NCI-H345 (cell line): ENCODE measurements at regions not wholly inside any gene's neighbourhood (a gene's known extent, or its start where the extent isn't known, plus 50 kb on each side); places are given as distances from the start of the nearest gene placed in this dataset.

Experiments
- DNase-seq: peaks from one replicate; lab custom pipeline; 2025; lab: John Stamatoyannopoulos, UW

DNA sequence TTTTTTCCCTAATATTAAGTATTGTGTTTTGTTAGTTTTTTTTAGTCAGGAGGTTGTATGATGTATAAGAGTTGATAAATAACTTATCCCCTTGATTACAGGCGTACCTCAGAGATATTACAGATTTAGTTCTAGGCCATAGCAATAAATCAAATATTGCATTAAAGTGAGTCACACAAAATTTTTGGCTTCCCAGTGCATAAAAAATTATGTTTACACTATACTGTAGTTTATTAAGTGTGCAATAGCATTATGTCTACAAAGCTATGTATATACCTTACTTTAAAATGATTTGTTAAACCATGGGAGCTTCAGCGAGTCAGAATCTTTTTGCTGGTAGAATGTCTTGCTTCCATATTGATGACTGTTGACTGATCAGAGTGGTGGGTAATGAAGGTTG, 1180.6 kb upstream of the CDH18 start:
- DNase-seq: no peak

DNA sequence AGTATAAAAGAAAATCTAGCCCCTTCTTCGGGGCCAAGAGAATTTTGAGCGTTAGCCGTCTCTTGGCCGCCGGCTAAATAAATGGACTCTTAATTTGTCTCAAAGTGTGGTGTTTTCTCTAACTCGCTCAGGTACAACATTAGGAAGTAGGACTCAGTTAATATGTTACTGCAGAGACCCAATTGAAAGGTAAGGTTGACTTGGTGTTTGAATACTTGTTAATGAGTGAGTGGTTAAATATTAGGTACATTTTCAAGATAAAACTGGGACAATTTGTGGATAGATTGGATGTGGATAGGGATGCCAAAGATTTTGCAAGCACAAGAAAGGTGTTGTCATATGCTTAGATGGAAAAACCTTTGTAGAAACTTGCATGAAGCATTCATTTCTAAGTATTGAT, 1177.3 kb upstream of the CDH18 start:
- DNase-seq: no peak

DNA sequence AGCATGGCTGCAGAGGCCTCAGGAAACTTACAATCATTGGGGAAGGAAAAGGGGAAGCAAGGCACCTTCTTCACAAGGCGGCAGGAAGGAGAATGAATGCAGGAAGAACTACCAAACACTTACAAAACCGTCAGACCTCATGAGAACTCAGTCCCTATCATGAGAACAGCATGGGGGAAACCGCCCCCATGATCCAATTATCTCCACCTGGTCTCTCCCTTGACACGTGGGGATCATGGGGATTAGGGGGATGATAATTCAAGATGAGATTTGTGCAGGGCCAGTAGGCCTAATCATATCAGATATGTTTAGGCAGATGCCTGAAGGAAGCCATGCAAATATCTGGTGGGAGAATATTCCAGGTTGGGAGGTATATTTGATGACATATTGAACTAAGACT, 1176.4 kb upstream of the CDH18 start:
- DNase-seq: no peak

DNA sequence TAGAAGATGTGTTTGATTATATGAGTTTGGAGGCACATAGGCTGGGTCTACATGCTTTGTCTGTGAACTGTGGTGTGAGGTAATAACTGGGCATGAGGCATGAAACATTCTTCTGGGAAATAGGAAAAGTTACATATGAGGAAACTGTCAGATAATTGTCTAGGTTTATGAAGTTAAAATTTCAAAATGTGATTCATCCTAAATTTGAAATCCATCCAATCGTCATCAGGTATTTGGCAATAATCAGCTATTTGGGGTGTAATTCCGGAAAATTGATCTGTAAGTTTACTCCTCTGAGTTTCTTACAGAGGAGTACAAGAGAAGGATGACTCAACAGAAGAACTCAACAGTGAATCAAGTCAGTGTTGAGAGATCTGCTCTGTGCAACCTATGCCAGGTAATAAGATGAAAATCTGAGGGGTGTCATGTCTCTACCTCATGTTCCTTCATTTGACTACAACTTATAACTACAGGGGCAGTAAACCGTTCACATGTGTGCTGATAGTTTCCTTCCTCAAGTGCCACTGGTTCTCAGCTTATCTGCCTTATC, 1171.6 kb upstream of the CDH18 start:
- DNase-seq: no peak

DNA sequence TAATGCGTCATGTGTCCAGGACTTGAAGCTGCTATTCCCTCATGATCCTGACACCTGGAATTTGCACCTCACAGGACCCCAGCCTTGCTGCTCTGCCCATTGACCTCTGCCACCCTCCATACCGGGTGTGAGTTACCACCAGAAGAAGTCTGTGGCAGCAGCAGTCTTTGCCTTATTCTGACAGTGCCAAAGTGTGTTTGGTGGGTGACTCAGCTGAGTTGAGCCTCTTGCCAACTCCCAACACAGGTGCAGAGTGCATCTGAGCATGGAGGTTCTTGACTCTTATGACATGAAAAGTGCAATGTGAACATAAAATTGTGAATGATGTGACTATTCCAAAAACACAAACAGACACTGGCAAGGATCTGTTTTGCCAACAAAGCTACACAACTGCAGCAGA, 1166.5 kb upstream of the CDH18 start:
- DNase-seq: no peak

DNA sequence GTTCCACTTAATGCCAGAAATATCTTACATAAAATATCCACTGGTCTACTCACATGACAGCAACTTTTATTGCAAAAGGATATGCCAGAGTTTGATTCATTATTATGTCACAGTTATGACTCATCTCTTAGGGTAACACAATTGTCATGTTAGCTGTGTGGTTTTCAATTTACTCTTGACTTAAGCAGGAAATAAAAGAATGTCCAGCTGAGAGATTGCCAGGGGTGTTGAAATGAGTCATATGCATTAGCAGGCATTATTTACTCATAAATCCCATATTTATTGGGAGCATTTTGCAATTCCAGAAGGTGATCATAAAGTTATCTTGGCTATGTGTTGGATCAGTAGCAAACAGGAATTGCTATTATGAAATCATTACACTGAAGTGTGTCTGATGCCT, 1164.6 kb upstream of the CDH18 start:
- peak; percentile 6 for DNase-seq

DNA sequence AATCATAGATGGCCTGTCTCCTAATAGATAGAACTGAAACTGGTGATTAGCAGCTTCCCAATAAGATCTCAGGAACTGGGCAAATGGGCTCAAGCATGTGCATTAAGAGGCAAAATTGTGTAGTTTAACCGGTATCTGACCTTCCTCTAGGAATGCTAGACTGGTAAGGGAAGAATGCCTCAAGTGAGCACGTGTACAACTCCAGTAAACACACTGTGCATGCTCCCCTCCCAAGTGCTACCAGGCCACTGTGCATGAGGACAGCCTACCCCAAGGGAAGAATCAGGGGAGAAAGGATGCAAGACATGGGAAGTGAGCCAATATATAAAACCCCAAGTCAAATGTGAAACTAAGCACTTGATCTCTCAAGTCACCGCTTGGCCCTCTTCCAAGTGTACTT, 1157.4 kb upstream of the CDH18 start:
- no peak for DNase-seq

DNA sequence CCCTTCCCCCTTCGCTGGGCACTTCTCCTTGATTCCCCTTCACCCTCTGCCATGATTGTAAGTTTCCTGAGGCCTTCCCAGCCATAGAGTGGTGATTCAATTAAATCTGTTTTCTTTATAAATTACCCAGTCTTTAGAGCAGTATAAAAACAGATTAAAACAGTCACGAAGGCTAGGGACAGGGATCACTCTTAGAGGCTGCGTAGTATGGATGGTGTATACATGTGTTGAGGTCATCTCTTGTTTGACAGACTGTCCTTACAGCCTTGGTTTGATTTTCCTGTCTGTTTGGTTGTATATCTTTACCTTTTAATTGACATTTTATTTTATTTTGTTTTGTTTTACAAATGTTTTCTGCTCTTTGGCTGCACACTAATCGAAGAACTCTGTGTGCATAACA, 1155.7 kb upstream of the CDH18 start:
- DNase-seq: no peak

DNA sequence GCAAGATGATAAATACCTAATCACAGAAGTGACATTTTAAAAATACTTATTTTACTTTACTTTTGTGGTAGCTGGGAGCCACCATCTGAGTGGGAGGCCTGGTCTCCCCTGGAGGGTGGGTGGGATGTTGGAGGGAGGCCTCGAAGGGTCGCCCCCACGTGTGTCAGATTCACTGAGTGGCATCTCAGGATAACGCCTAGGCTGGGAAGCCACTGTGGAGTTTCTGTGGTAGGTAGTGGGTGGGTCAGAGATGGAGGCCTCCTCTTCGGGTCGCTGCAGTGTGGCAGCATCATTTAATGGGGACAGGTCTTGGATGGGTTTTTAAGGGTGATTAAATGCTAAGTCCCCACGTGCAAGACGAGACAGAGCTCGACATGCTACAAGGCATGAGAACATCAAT, 1154.8 kb upstream of the CDH18 start:
- DNase-seq: no peak

DNA sequence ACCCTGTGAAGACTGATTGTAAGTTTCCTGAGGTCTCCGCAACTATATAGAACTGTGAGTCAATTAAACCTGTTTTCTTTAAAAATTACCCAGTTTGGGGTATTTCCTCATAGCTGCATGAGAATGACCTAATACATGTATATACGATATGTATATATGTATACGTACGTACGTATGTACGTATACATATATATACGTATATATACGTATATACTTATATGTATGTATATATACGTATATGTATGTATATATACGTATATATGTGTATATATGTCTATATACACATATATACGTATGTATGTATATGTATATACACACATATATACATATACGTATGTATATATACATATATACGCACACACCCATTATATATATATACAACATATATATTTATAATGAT, 1153.0 kb upstream of the CDH18 start:
- DNase-seq: no peak

DNA sequence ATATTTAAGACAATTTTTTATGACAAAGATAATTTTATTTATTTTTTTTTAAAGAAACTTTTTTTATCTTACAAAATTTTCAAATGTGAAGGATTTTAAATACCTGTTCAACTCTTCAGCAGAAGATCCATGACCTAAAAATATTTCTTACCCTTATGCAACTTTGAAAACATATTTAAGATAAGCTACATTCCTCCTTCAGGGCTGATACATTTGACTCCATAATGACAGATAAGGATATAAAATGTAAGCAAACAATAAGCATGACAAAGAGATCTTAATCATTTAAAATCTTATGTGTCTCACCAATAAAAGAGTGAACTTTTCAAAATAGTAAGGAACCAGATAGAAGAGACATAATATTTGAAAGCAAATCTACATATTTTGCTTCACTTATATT, 1138.2 kb upstream of the CDH18 start:
- no peak for DNase-seq

DNA sequence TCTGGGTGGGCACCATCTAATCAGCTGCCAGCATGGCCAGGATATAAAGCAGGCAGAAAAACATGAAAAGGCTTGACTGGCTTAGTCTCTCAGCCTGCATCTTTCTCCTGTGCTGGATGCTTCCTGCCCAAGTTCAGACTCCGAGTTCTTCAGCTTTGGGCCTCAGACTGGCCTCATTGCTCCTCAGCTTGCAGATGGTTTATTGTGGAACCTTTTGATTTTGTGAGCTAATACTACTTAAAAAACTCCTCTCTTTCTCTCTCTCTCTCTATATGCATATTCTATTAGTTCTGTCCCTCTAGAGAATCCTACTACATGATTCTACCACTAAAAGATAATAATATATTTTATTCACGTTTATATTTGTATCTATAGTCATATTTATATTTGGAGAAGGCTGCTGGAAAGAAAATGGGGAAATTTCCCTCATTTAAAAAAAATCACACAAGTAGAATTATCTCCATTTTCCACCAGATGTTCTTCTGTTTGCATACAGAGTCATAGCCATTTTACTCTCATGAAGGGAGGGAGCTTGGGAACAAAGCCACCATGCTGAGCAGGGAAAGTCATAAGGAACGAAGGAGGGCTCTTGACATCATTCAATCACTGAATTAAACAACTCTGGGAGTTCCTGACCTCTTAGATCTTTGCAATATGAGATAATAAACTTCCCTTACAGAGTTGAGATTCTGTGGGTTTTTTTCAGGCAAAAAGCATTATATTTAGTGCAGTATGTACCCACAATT, 1137.4 kb upstream of the CDH18 start:
- peak; percentile 85 for DNase-seq

DNA sequence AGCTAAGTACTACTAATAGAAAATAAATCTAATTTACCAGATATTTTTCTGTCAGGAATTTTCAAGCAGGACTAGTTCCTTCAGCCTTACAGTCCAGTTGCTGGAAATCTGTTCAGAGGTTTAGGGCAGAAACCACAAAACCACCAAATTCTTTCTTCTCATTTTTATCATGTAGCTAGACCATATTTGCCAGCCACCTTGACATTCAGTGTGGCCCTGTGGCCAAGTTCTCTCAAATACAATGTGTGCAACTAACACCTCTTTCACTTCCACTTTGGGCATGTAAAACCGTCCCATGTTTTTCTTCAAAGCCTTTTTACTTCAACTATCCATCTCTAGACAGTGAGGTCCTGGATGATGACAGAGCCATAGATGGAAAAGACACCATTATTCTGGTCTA, 1133.2 kb upstream of the CDH18 start:
- no peak for DNase-seq

DNA sequence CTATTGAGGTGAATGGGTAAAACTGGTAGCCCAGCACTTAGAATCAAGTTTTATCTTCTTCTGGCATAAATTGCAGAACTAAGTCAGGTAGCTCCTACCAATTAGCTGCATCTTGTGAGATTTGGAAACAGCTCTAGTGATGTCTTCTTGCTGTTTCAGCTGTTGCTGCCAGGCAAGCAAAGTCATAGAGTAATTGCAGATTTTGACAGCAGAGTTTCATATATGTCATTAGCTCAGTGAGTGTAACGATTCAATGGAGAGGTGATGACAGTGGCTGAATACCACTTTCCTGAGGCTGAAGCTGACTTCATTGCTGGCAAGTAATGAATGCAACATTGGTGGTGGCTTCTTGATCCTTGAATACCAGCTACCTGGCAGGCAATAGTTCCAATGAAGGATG, 1109.7 kb upstream of the CDH18 start:
- no peak for DNase-seq

DNA sequence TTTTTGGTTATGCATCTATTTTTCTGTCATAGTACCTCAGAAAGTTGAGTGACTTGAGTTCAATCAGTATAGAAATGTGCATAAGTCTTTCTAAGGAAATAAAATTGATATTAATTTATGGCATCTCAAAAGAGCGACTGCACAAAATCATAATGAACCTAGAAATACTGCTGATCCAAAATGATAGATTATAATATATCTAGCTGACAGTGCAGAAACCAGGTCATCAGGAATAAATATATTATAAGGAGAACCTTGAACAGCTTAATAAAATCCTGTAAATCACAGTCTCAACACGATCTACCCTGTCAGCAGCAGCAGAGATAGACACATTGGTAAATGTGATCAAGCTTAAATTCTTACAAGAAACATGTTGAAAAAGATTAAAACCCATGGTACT, 1106.6 kb upstream of the CDH18 start:
- no peak for DNase-seq

DNA sequence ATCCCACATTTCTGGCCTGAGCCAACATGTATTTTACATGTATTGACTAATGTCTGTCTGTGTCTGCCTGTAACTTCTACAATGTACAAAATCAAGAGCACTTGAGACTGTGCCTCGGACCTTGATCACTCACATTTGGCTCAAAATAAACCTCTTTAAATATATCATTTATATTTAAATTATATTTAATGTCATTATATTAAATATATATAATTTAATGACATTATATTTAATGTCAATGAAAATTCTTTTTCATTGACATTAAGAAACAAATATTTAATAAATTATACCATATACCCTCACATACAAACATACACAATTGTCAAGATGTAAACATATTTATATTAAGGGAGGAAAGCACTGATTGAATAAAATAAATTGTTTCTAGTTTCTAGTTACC, 1099.8 kb upstream of the CDH18 start:
- no peak for DNase-seq

DNA sequence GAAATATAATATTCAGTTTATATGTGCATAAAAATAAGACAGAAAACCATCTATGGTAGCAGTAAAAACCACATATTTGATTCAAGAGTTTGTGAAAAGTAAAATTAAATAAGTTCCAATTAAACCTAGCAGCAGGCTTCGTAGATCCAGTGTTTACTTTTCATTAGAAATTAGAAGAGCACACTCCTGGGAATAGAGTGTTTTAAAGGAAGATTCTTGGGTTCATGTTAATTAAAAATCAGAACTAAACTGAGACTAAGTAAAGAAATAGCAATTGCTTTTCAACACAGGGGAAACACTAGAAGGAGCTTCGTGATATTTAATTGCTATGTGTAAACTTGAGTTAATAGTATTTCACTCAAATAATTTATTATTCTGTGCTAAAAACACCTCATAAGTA, 1097.8 kb upstream of the CDH18 start:
- no peak for DNase-seq

DNA sequence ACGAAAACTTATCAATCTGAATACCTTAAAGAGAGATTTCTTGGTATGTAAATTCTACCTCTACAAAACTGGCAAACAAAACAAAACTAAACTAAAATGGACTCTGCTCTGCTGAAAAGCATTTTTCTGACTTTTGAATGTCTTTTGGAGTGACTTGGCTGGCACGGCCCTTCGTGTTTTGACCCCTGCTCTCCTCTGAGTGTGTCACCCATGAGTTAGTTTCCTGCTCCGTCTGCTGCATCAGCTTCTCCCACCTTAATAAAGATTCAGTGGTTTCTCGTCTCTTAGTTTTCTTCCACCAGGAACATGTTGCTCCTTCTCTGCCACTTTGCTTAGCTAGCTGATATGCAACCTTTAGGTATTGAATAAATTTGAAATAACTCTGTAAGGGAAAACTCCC, 1084.0 kb upstream of the CDH18 start:
- no peak for DNase-seq

DNA sequence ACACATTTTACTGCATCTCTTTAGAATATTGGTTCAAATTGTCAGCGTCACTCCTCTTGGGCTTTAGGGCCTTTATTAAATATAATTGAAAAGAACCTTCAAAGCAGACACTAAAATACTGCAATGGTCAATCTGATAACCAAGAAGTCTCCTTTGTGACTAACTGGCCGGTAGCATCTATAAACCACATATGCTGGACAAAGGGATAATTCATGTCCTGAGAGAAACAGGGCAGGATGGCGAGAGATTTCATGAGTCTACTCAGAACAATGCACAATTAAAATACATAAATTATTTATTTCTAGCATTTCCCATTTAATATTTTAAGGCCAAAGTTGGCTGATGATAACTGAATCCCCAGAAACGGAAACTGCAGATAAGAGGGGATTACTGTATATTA, 1083.4 kb upstream of the CDH18 start:
- no peak for DNase-seq

DNA sequence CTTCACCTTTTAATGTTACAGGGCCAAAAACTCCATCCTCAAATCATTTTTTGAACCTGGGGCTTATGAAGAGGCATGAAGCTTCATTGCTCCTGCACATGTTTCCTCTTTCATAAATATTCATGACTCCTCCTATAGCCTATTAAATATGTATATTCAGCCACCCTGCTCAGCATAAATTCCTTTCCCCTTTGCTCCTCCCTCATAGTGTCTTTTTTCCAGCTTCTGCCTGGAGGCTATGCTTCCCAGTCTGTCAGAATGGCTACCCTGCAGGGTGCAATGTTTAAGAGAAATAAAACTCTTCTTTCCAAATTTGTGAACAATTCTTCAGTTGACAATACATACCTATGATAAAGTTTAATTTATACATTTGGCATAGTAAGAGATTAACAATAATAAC, 1082.9 kb upstream of the CDH18 start:
- no peak for DNase-seq

DNA sequence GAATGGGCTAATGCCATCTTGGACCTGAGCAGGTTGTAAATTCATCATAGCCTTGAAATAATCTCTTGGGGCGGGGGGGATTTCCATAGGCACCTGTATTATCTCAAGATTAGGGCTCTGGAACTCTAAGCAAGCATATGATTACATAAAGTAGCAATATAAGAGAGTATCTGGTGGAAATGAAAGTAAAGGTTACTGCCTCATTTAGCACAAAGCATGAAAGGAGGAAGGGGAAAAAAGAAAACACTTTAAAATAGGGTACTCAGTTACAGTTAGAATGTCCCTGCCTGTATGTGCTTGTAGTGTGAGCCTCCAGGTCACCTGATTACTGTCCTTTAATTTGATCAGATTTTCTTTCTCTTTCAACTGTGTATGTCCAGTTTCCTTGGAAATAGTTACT, 1079.7 kb upstream of the CDH18 start:
- DNase-seq: no peak

DNA sequence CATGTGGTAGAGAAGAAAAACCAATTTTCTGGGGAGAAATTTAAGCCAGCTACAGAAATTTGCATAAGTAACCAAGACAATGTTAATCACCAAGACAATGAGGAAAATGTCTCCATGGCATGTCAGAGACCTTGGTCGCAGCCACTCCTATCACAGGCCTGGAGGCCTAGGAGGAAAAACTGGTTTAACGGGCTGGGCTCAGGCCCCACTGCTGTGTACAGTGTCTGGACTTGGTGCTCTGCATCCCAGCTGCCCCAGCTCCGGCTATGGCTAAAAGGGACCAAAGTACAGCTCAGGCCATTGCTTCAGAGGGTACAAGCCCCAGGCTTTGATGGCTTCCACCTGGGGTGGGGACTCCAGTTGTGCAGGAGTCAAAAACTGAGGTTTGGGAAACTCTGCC, 1075.1 kb upstream of the CDH18 start:
- DNase-seq: no peak

DNA sequence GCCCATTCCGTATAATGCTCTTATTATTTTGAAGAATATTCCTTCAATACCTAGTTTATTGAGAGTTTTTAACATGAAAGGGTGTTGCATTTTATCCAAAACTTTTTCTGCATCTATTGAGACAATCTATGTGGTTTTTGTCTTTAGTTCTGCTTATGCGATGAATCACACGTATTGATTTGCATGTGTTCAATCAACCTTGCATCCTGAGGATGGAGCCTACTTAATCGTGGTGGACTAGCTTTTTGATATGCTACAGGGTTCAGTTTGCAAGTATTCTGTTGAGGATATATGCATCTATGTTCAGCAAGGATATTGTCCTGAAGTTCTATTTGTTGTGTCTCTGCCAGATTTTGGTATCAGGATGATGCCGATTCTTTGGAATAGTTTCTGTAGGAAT, 1070.3 kb upstream of the CDH18 start:
- DNase-seq: no peak

DNA sequence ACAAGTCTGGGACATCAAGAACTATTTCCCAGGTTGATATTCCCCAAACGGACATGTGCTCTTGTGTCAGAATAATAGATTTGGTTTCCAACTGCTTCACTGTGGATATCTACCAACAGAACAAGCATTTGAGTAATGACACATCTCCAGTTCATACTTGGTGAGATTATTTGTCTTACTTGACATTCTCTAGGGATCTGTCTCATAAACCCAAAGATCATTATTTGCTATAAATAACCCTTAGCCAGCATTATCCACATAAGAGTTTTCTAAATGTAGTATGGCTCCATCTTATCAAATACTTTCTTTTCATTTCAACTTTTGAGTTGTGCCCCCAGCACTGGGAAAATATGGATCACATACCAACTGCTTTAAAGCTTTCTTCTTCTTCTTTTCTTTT, 1063.9 kb upstream of the CDH18 start:
- no peak for DNase-seq
